Stimulated activated CD4-positive, alpha-beta T cell treated with anti-CD3 and anti-CD28 coated beads, Interleukin-4, amount 100 ng/mL, for 1 hour (primary cell): ENCODE measurements at regions not wholly inside any gene's neighbourhood (a gene's known extent, or its start where the extent isn't known, plus 50 kb on each side); places are given as distances from the start of the nearest gene placed in this dataset.

Source experiments
- DNase-seq: peaks from one replicate; pipeline ENCODE4 v3.0.0-alpha.2; 2020

DNA sequence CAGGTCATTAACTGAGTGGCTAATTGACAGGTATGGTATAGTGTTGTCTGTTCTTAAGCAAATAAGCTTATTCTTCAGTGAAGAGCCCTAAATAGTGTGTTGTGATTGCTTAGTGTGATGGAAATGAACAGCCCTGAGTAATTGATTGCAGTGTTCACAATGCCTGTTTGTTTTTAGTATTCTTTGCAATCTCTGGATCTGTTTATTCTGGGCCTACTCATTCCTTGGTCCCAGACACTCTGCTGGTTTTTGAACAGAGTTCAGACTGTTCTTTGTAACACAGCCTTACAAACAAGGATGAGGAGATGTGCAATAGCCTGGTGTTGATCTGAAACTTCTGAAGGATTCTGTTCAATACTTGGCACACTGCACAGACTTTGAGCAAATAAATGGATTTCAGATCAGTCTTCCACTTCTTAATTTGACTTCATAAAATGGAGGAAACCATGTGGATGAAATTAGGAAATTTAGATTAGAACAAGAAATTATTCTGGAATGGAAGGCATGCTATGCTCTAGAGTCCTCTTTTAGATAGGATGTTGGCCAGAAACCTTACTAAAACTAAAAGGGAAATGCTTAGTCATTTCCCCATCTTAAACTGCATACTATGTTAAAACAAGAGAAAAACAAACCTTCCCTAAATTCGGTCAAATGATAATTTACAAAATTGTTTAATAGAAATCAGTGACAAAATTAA lies 444.2 kb upstream of the SEMA3D start:
- DNase-seq: no peak

DNA sequence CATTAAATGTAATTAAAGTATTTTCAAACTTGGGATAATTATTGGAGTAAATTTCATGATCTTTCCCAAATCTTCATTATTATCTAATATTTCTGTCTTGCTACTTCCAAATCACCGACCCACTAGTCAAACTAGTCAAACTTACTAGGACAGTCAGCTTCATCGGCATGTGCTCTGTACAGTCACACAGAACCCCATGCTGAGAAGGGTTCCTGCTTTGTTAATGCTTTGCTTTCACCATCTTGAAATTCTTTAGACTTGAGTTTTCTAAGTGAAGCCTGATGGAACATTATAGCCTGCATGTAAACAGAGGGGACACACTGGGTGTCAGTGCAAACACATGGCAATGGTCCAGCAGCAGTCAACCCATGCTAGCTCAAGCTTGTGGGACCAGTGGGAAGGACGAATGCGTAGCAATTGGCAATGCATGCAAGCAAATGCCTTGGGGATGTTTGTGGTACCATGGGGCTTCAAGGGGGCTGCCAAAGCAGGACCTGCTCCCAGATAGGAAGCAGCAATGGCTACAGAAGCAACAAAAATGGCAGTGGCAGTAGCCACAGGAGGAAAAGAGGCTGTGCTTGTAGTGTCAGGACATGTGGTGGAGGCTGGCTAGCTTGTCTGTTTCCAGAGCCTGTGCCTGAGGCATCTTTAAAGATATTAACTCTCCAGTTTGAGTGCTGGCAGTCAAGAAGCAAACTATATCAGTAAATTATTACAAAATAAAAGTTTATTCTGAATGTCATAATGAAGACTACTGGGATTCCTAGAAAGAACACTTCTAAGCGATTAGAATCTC lies 441.1 kb upstream of the SEMA3D start:
- no peak for DNase-seq

DNA sequence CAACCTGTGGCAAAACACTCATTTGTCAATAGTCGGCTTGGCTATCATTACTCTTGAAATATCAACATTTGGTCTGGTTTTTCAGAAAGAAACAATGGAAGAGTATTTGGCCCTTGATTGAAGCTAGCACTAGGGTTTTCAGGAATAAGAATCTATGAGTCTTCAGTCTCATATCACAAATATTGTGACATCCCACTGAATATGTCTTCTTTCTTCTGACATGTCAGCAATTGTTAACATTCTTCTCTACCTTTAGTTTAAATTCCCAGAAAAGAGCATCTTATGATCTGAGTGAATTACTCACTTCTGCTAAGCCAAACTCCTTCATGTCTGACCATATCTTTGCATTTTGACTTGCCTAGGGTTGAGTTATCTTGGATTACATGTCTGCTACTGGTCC lies 435.2 kb upstream of the SEMA3D start:
- no peak for DNase-seq

DNA sequence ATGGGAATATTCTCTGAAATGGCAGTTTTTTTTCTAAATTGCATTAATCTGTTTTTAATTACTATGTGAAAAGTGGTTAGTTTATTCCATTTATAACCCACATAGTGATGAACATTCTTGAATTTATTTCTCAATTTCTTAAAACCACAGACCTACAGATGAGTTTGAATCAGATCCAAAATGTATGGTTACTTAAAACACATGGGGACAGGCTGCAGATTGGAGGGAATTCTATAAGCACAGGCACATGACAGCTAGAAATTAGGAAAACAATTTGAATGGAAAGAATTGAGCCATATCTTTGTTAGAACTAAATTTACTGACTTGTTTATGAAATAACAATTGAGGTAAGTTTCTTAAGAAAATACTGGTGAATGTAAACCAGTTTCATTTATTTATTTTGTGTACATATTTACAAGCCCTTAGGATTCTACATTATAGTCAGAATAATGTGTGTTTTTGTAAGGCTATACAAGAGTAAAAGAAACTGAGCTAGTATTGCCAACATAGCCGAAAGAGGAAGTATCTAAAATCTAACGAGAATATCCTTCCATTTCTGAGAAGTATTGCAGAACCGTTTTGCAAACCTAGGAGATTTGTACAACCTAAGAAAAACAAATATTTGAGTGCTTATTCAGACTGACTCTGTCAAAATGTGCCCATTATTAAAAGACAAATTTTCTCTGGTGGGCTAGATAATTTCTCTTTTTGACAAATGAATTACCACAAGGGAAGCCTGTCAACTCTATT lies 434.3 kb upstream of the SEMA3D start:
- DNase-seq: no peak

DNA sequence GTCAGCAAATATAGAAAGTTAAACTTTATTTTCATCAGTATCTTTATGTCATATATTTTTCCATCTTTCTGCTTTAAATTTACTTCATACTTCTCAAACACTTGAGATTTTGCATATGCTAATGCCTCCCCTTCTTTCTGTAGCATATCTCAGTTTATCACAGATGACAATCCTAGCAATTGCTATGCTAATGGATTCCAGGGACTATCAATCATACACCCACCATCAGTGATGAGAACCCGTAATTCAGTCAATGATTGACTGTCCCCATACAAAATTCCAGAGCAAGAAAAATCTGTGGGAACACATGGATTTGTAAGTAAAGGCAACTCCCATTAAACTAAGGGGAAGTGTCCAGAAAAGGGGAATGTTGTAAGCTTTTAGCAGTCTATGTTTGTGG lies 432.4 kb upstream of the SEMA3D start:
- no peak for DNase-seq

DNA sequence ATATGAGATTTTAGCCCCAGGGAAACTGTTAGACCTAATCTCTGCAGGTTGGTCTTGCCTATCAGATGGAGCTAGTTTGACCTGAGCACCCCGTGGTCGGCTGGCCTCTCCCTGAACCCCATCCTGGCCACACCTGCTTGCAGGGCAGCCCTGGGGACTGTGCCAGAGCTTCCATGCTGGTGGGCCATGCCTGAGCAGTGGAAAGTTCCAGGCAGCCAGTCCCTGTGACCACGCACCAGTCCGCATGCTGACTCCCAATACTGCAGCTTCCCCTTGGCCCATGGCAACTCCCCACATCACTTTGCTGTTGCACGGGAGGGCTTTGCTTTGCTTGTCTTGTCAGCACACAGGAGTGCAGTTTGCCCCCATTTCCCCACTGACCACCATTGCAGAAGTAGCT lies 427.8 kb upstream of the SEMA3D start:
- no peak for DNase-seq

DNA sequence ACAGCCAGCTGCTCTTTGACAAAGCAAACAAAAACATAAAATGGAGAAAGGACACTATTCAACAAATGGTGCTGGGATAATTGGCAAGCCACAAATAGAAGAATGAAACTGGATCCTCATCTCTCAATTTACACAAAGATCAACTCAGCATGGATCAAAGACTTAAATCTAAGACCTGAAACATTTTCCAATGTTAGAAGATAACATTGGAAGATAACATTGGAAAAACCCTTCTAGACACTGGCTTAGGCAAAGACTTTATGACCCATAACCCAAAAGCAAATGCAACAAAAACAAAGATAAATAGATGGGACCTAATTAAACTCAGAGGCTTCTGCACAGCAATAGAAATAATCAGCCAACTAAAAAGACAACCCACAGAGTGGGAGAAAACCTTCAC lies 425.7 kb upstream of the SEMA3D start:
- no peak for DNase-seq

DNA sequence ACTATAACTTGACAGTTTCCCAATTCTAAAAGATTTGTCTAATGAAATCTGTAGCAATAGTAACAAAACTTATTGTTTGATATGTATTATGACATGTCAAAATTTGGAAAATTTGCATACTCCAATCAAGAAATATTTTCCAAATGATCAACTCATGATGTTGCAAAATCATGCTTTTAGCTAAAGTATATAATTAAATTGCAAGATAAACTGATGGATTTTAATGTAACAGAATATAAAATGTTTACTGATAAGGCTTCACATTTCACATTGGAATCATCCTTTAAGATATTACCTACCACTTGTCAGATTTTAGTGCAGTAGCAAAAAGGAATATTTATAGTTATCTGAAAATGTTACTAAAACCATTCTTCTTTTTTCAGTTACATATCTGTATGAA lies 421.9 kb upstream of the SEMA3D start:
- no peak for DNase-seq

DNA sequence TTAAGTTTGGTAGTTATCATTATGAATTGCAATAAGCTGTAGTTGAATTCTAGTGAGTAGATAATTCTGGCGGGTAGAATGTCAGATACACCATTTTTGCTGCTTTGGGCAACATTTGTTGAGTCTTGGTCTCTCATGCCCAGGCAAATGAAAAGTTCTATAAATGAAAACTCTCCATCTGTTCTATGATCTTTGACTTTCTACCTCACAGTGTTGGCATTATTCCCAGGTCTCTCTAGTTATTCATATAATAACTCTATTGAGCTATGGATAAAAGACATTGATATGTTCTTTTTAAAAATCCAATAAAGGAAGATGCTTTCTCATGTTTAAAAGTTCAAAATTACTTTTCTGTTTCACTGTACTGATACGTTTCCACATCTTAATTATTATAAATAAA lies 415.3 kb upstream of the SEMA3D start:
- DNase-seq: no peak

DNA sequence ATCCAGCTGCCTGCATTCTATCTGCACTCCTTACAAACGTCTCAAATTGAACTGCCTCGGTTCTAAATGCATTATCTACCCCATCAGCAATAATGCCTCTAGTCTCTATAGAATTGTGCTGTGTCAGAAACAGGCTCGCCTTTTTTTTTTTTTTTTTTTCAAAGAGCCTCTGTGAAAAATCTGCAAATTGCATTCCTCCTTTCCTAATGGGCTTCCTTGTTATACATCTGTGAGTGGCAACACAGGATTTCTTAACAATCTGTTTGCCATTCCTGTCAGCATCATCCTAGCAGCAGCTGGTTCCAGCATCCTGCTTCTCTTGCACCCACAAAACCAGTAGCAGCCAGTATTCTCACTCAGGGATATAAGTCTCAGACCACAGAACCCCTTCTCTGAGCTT lies 413.5 kb upstream of the SEMA3D start:
- no peak for DNase-seq

DNA sequence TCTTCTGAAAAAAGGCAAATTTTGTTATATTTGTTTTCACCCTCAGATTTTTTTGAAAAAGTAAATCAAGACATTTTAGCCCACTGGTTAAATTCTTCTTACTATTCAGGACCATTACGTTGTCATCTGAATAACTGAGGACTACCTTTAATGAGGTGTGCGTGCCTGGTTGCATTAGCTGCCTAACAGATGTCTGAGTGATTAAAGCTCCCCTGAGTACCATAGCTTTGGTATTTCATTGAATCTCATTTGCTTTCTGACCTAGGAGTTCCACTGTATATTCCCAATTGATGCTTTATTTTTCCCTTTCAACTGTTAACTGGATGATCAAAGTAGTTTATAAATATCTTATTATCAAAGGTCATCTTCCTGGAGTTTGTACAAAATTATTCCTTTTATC lies 410.0 kb upstream of the SEMA3D start:
- no peak for DNase-seq

DNA sequence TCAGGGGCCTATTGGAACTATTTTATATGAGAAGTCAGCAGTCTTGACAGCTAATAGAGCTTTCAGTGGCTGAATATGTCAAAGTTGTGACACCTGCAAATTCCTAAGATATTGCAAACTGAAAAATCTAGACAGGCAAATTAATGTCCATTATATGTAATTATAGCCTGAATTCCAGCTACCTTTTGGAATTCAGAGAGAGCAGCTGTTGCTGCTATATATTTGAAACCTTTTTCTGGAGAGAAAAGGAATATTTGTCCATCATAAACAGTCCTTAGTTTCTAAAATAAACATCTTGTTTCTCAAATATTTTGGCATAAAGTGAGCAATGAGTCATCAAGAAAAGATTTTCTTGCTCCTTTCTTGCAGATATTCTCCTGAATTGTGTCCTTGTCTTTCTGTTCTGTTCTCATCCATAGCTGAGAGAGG lies 408.9 kb upstream of the SEMA3D start:
- no peak for DNase-seq

DNA sequence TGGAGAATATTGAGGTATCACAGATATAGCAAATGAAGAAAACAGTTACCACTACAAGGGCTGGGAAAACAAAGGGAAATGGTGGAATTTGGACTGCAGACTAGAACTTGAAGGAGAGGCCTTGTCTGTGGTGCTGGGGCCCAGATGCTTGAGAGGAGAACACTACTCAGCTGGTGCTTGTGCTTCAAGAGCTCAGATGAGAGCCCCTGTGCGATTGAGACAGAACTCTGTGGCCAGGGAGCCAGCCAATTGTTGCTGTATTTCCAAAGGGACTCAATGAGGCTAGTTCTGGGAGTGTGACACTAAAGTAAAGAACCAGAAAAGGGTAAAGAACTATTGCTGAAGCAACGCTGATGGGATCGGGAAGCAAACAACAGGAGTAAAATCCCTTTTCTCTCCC lies 406.5 kb upstream of the SEMA3D start:
- no peak for DNase-seq

DNA sequence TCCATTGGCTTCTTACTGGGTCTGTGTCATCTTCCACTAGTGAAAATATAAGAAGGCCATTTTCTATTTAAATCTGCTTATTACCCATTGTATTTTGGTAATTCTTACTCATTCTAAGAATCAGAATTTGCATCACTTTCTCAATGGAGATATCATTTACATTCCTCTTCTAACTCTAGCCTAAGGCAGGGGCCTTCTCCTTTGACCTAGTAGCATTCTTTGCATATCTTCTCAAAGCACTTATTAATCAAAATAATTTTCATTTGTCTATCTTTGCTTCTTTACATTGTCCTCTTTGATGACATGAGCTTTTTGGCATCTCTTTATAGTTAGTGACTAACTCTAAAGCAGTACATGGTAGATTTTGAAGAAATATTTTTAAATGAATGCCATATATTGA lies 400.9 kb upstream of the SEMA3D start:
- no peak for DNase-seq

DNA sequence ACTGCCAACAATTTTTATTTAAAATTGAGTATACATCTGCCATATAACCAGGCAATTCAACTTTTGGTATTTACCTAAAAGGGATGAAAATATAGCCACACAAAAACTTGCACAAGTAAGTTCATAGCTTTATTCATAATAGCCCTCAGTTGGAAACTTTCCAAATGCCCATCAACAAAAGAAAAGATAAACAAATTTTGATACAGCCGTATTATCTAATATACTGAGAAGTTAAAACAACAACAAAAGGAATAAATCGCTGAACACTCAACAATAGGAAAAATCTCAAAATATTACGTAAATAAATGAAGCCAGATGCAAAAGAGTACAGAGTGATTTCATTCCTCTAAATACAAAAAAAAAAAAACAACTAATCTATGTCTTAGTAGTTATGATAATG lies 399.2 kb upstream of the SEMA3D start:
- no peak for DNase-seq

DNA sequence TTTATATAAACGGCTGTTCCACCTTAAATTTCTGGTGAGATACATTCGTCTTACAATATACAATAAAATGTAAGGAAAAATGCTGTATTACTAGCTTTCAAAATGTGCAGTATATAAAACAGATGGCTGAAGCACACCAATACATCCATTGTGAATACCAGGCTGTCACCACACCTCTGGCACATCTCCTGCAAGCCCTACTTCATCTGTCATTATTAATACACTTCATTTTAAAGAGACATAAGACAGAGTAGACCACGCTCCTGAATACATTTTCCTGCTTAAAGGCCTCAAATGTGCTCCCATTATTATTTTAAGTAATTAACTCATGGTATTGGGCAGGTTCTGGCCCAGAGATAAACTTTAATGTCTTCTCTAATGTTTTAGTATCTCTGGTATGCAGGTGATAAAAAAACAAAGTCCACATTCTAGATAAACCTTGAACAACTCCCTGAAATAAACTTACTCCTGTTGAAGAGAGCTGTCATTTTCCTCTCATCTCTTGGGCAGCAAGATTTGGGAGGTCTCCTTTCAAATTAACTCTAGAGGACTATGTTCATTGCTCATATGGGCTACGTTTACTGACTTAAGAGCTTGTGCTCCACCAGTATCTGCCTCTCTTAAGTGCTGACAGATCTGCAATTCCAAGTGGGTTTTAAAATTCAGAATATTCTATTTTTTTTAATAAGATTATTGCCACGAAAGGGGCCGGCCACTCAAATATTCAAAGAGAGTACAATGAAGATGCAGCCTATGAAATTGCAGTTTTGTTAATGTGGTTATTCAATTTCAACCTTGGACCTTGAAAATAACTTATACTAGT lies 396.5 kb upstream of the SEMA3D start:
- DNase-seq: no peak

DNA sequence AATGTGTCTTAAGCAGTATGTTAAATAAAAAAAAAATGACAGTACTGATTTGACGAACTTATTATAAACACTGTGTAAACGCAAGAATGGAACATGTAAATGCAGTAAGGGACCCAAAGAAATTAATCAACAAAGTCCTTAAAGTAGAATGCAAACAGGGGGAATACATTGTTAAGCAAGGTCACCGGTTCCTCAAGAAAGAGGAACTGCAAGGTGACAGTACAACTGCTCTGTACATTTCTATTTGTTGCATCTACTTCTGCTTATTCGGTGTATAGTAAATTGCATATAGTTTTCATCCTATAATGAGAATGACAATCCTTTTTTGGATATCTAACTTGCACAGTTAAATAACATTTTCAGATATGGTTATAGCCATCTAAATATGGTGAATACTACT lies 387.0 kb upstream of the SEMA3D start:
- DNase-seq: no peak

DNA sequence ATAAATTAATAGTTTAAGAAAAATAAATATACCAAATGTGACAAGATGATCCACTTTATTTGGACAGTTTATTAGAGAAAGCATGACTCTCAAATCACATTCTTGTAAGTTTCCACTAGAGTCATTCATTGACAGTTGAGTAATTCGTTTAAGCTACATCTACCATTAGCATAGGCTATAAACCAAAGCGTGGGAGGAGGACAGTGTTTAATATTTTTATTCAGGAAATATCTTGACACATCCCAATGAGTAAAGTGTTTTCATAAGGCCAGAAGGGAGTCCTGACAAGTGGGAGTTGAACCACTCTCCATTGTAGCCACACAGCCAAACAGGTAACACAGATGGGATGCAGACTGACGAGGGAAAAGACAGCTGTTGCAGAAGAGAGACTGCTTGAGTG lies 386.5 kb upstream of the SEMA3D start:
- DNase-seq: no peak

DNA sequence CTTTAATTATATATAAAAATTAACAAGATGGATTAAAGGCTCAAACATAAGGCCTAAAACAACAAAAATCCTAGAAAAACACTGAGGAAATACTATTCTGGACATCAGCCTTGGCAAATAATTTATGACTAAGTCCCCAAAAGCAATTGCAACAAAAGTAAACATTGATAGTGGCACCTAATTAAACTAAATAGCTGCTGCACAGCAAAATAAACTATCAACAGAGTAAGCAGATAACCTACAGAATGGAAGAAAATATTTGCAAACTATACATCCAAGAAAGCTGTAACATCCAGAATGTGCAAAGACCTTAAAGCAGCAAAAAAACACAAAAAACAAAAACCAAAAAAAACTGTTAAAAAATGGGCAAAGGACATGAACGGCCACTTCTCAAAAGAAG lies 384.0 kb upstream of the SEMA3D start:
- no peak for DNase-seq

DNA sequence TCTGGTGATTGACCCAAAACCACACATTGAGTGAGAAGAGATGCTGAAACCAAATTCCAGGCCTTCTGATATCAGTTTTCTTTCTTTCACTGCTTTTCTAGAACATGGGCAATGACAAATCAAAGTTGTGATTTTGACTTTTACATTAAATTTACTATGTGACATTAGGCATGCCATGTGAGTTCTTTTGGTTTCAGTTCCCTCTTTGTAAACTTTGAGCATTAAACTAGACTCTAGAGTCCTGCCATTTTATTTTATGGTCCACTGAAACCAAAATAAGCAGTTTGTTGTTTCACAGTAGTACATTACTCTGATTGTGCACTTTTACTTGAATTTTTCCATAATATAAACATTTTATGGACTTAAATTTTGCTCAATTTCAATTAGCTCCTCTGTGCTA lies 381.1 kb upstream of the SEMA3D start:
- no peak for DNase-seq

DNA sequence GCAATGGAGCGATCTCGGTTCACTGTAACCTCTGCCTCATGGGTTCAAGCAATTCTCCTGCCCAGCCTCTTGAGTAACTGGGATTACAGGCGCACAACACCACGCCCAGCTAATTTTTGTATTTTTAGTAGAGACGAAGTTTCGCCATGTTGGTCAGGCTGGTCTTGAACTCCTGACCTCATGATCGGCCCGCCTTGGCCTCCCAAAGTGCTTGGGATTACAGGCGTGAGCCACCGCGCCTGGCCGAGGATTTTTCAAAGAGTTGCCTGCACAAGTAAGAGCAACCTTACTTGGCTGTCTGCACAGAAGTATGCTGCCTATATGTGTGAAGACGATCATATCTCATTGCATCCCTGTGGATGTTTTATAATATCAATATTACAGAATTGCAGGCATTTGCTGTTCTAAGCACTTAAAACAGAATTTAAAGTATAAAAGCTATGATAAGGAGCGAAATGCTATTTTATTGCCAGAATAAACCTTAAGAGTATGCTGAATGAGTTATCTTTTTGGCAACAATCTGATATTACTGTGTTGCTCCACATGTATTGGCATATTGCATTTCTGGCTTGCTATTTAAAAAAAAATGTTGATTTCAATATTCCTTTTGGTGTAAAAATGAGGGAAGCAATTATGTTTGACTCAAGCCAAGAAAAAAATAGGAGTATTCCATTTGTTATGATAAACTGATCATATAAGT lies 379.4 kb upstream of the SEMA3D start:
- no peak for DNase-seq

DNA sequence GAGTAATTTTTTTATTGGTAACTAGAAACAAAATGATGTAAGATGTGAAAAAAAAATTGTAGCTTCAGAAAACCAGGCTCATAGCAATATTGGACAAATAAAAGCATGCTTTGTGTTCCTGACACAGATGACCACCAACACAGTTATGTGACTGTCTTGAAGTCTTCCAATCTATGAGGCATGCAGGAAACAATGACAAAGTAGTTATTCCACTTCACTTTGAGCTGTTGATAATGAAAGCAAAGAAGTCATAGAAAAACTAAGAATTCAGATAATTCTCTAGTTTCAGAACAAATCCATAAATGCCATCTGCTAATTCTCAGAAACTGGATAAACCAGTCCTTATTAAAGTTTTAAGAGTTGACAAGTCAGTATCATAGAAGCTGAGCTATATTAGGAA lies 378.4 kb upstream of the SEMA3D start:
- DNase-seq: no peak

DNA sequence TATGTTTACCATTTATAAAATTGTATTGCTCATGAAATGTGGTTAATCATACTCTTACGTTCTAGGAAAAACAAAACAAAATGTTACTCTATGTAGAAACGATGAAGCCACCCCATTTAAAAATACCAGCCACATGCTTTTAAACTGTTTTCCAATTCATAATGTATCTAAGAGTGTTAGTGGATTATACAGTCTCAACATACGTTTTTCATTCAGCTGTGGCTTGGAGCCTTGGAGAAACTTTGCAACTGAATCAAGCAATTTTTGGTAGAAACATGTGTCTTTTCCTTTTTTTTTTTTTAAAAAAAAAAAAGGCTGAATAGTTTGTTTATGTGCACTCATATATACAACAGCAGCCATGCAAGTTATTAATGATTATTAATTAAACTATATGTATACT lies 378.0 kb upstream of the SEMA3D start:
- no peak for DNase-seq
